ENCODE measurements at regions not wholly inside any gene's neighbourhood (a gene's known extent, or its start where the extent isn't known, plus 50 kb on each side); places are given as distances from the start of the nearest gene placed in this dataset.

DNA sequence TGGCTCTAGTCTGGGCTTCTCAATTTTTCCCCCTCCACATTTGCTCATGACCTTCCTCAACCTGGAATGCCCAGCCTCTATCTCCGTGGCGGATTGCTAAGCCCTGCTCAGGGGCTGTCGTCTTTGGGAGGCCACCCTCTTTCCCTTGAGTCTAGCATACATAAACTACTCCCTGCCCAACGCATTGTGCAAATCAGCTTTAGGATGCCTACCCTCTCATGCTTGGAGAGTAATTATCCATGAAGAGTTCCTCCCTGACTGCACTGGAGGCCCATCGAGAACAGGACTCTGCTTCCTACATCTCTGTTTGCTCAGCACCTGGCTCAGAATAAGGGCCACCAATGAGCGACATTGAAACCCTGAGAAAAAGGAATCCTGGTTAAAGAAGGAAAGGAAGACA, 53.7 kb upstream of the NPAS2 start:
- DNase-seq (ENCODE audit: low read depth), result no peak

DNA sequence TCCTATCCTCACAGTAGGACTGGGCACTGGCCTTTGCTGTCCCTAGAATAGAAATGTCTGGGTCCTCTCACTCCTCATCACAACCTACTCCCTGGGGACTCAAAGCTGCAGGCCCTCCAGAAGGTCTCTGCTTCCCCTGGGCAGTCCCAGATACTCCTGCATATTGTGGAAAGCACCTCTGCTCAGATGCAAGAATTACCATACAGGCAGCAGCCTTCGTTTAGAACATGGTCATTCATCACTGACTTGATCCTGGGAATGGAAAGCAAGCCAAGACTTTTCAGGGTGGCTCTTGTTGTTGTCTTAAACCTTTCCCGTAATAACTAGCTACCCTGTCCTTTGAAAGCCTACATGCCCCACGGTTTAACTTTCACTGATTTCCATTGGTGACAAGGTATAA, 53.1 kb upstream of the NPAS2 start:
- no peak for DNase-seq (ENCODE audit: low read depth)

DNA sequence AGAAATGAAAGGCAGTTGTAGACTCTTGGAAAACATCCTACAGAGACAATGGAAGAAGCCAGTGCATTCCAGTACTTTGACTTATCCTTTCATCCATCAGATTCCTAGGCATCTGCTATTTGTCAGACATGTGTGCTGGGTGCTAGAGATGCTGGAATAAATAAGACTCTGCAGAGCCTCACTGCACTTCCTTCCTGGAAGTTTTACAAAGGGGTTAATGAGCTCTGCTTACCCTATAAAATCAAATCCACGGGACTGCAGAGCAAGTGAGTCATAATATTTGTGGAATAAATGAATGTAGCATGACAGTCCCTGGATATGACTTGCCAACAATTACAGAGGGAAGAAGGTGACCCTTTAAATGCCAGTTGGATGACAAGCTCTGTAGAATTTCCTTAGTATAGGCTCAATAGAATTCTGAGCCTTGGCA, 52.7 kb upstream of the NPAS2 start:
- DNase-seq (ENCODE audit: low read depth), result no peak

DNA sequence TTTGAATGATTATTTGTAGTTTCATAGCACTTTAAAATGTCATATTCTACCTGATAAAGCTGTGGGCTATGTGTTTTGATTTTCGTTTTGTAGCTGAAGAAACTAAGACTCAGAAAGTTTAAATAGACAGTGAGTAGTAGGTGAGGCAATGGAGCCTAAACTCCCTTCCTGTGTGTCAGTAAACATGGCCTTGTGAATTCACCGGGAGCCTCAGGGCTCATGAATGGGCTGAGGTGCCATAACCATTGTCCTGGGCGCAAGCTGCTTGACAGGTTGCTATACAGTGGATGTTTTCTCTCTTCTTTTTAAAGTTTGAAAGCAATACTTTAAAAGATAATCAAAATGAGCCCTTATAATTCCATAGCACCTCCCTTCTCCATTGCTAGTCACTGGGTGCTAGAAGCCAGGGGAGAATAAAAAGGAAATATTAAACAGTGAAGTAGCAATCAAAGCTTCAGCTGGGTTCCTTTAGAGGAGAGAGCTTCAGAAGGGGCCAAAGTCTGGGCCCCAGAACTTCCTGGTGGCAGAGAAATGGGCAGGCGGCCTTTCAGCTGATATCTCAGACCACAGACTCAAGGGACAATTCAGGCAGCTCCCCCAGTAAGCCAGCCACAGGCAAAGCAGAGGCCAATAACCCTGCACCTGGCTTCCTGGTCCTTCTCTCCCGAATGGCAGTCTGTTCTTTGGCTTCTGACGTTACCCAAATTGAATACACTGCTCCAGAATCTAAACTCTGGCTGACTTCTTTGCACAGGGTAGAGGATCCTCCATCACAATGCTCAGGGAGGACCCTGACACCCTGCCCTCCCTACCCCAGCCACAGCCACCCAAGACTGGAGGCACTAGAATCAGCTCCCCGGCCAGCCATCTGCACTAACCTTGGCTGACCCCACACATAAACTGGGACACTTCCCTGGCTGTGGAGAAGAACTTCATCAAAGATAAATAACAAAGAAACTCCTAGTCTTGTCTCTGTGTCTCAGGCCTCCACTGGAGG, 51.8 kb upstream of the NPAS2 start:
- DNase-seq (ENCODE audit: low read depth), result no peak

All from activated T-cell treated with anti-CD3 and anti-CD28 coated beads for 1 hour (primary cell).